GM10248 (cell line): ENCODE measurements at regions not wholly inside any gene's neighbourhood (a gene's known extent, or its start where the extent isn't known, plus 50 kb on each side); places are given as distances from the start of the nearest gene placed in this dataset.

ENCODE experiments used
- CTCF ChIA-PET: fragments of 300-600 bp; sonication (Branson Sonifier 250); formaldehyde crosslinking; extraction: SDS; loops from one replicate; lab custom pipeline; 2021; ENCODE audit warnings: antibody characterized with exemption; lab: Yijun Ruan, JAX
- POLR2A ChIA-PET: fragments of 350-650 bp; sonication (Branson Sonifier 250); formaldehyde crosslinking; extraction: SDS; loops from one replicate; lab custom pipeline; 2020; ENCODE audit warnings: antibody characterized with exemption; lab: Yijun Ruan, JAX
- DNase-seq: peaks from one replicate; pipeline ENCODE4 v3.0.0; 2012; ENCODE audit errors: extremely low spot score
- CTCF ChIP-seq: IDR thresholded peaks from 2 replicates; pipeline ENCODE4 v1.5.1; 2012; ENCODE audit warnings: mild to moderate bottlenecking, low read depth; ENCODE audit errors: extremely low read depth, missing control alignments, control extremely low read depth

GRCh38 chr4:140316799-140317198, 56.6 kb upstream of the SCOC start:
- POLR2A ChIA-PET: no interaction called here
- TF ChIP-seq CTCF: no peak
- no peak for DNase-seq
- CTCF ChIA-PET: interaction anchor here (0.6 kb wide), 1 partner anchor 460 kb away, joined by 3 read pairs; no protein-coding TSS in a partner anchor

DNA sequence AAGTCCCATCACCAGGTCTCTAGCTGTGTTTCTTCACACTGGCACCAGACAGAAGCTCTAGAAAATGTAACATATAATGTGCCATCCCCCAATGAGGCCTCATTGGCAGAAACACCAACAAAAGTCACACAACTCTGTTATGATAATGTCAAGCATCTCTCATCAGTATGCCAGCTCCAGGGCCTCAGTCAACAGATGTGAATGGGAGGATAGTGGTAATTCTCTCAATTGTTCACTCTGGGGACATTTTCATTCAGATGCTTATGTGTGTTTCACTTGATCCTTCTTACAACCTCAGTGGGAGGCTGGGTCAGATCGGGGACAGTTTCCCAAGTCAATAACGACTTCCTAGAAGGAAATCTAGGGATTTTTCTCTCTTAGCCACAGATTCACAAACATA, 57.5 kb upstream of the SCOC start:
- no peak for TF ChIP-seq CTCF
- ChIA-PET CTCF (no interaction called here), POLR2A (no interaction called here)
- DNase-seq: no peak

DNA sequence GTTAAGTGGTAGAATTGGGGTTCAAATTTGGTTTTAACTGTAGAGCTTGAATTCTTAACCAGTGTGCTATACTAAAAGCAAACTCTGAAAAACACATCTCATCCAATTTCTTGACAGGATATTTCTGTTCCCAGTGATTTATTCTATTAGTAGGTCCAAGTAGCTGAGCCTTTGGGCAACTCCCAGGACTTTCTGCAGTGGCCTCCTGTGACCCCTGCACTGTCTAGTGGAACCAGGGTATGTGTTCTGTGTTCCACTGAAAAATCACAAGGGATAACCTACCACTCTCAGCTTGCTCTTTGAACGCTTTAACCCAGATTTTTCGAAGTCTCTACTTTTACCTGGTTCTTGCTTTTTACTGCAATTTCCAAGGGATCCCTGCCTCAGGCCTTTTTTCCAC, 58.0 kb upstream of the SCOC start:
- POLR2A ChIA-PET: no interaction called here
- CTCF ChIA-PET: no interaction called here
- no peak for DNase-seq
- no peak for TF ChIP-seq CTCF

- no peak for TF ChIP-seq CTCF
- CTCF ChIA-PET: no interaction called here
- POLR2A ChIA-PET: no interaction called here
- no peak for DNase-seq
Observed at GRCh38 chr4:140315019-140315418, 58.4 kb upstream of the SCOC start.

DNA sequence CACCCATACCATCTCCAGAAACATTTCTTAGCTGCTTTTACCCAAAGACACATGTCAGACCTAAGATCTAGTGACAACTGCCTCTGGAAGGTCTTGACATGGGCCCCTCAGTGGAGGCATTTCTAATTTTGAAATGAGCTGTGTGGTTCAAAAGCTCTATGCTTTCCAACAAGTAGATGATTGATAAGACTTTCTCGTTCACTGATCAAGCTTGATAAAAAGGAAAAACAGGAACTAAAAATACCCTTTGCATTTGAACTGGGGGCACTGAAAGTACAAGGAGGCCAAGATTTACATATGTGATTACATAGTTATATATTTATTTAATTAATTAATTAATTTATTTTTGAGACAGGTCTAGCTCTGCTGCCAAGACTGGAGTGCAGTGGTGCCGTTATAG, 61.3 kb upstream of the SCOC start:
- TF ChIP-seq CTCF: no peak
- DNase-seq: no peak
- ChIA-PET CTCF (interaction anchor here (0.8 kb wide), 1 partner anchor 104 kb away, joined by 3 read pairs; no protein-coding TSS in a partner anchor), POLR2A (no interaction called here)

DNA sequence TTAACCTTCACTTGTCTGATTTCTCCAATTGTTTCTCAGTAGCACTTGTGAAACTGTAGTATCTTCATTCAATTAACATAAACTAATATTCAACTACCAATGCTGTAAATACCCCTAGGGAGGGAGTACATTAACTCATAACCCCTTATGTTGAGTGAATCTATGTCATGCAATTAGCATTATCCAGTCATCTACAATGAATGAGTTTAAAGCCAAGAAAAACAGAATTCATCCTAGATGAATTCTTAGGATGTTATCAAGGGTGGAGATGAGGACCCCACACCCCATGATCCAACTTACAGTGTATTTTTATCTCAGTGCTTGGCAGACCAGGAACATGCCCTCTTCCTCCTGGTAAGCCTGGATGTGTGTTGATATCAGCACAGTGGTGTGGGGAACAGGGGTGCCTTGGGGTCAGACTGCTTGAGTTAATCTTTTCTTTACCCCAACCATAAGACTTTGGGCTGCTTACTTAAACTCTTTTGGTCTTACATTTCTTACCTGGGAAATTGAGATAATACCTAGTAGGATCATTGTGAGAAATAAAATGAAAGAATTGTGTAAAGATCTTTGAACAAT, 62.1 kb upstream of the SCOC start:
- no peak for TF ChIP-seq CTCF
- DNase-seq: no peak
- ChIA-PET POLR2A (no interaction called here), CTCF (interaction anchor here (1.2 kb wide), 1 partner anchor 9 kb away, joined by 3 read pairs; no protein-coding TSS in a partner anchor)
